Rectal smooth muscle tissue (tissue), 1 donor: ENCODE measurements at regions not wholly inside any gene's neighbourhood (a gene's known extent, or its start where the extent isn't known, plus 50 kb on each side); places are given as distances from the start of the nearest gene placed in this dataset.
"Not testable (repeated sequence)": the region's sequence is repeated elsewhere in the genome, so short reads cannot be mapped to it uniquely, and the experiment has no call there.

Experiments used
- H3K27ac ChIP-seq: one replicate; pipeline ENCODE4 v1.7.0; 2013; ENCODE audit warnings: low read depth, low read length, inconsistent platforms
- H3K27me3 ChIP-seq: one replicate; pipeline ENCODE4 v1.7.0; 2013; ENCODE audit warnings: low read length; ENCODE audit not compliant: control insufficient read depth, insufficient read depth
- H3K36me3 ChIP-seq: one replicate; pipeline ENCODE4 v1.7.0; 2013; ENCODE audit warnings: low read length; ENCODE audit not compliant: control insufficient read depth, insufficient read depth
- H3K4me1 ChIP-seq: one replicate; pipeline ENCODE4 v1.7.0; 2013; ENCODE audit warnings: low read length; ENCODE audit not compliant: control insufficient read depth, insufficient read depth
- H3K4me3 ChIP-seq: one replicate; pipeline ENCODE4 v1.7.0; 2013; ENCODE audit warnings: low read length
- H3K9ac ChIP-seq: one replicate; pipeline ENCODE4 v1.7.0; 2013; ENCODE audit warnings: low read length

GRCh38 chr14:47921133-47921532 lies 245.7 kb upstream of the MDGA2 start:
- H3K27me3 ChIP-seq, result no peaks in the 10 kb centered on the region
- H3K9ac ChIP-seq, result no peak overlapping the region
- H3K4me1 ChIP-seq, result no peaks in the 10 kb centered on the region
- H3K36me3 ChIP-seq, result no peaks in the 10 kb centered on the region
- H3K27ac ChIP-seq, result no peak overlapping the region
- H3K4me3 ChIP-seq, result no peak overlapping the region

DNA sequence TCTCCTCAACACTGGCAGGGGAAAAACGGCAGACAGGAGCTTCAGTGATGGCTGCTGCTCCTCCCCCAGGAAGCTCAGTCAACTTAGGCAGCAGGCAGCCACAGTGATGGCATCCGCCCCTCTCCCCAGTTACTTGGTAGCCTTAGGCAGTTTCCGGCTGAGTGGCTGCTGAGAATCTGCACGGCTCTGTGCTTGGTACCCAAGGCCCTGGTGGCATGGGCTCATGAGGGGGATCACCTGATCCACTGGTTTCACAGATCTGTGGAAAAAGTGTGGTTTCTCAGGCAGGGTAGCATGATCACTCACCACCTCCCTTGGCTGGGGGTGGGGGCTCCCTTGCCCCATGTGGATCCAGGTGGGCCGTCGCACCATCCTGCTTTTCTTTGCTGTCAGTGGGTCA lies 244.6 kb upstream of the MDGA2 start:
- Histone ChIP-seq H3K36me3 (no peaks in the 10 kb centered on the region), H3K9ac (no peak overlapping the region), H3K27me3 (no peaks in the 10 kb centered on the region), H3K4me1 (no peaks in the 10 kb centered on the region), H3K4me3 (no peak overlapping the region), H3K27ac (no peak overlapping the region)

DNA sequence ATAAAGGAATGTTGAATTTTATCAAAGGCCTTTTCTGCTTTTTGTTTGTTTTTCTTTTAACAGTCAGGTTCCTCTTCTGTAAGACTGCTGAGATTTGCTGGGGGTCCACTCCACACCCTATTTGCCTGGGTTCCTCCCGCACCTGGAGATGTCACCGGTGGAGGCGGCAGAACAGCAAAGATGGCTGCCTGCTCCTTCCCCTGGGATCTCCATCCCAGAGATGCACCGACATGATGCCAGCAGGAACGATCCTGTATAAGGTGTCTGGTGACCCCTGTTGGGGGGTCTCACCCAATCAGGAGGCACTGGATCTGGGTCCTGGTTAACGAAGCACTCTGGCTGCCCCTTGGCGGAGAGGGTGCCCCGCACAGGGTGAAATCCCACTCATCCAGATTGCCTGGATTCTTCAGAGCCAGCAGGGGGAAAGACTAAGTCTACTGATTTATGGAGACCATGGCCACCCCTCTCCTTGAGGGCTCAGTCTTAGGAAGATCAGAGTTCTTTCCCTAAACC lies 244.0 kb upstream of the MDGA2 start:
- Histone ChIP-seq H3K4me3 (no peak overlapping the region), H3K9ac (no peak overlapping the region)

DNA sequence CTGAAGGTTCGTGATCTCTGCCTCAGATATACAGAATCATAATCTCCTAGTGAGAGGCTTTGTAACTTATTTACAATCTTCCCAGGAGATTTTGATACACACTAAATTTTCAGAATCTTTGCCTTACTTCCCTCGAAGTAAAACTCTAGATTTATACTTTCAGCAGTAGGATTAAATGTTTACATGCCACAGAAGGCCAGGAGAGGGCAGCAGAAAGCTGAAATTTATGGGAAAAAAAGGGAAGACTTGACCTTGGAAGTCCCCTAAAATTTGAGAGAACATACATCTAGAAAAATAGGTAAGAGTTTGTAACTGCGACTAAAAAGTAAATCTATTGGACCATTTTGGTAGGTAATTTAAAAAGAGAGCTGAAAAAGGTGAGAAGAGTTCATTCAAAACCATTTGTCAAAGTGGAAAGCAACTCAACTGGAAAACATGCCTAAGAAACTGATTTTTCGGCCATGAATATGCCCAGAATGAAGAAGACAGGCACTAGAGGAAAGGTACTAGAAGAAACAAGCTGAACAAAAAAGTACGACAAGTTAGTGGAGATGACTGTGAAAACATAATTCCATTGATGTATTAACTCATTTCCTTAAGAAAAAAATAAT lies 242.0 kb upstream of the MDGA2 start:
- H3K27me3 ChIP-seq, result no peaks in the 10 kb centered on the region
- H3K27ac ChIP-seq, result no peak overlapping the region
- H3K4me1 ChIP-seq, result no peaks in the 10 kb centered on the region
- H3K36me3 ChIP-seq, result no peaks in the 10 kb centered on the region
- H3K4me3 ChIP-seq, result no peak overlapping the region
- no peak overlapping the region for H3K9ac ChIP-seq

More for the DNA sequence above, 244.0 kb upstream of the MDGA2 start:
- Histone ChIP-seq H3K4me1 (no peaks in the 10 kb centered on the region), H3K27me3 (no peaks in the 10 kb centered on the region), H3K27ac (no peak overlapping the region), H3K36me3 (no peaks in the 10 kb centered on the region)

GRCh38 chr14:47901141-47901540 lies 225.7 kb upstream of the MDGA2 start:
- not testable (repeated sequence) for H3K27ac ChIP-seq, H3K9ac ChIP-seq, H3K4me1 ChIP-seq, H3K4me3 ChIP-seq, H3K36me3 ChIP-seq, H3K27me3 ChIP-seq

DNA sequence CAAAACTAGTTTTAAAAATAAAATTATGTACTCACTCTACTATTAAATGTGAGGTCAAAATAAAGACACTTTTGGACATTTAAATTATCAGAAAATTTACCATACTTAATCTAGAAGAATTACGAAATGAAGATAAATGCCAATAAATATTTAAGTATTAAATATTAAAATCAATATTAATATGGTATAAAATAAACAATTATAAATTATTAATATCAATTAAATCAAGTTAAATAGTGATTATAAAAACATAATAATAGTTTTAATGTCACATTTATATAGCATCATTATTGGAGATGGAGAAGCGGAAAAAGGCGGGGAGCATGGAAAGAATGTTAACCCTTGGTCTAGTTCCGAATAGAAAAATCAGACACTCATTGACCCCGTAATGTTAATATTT lies 224.3 kb upstream of the MDGA2 start:
- no peaks in the 10 kb centered on the region for H3K36me3 ChIP-seq
- no peaks in the 10 kb centered on the region for H3K27me3 ChIP-seq
- H3K4me1 ChIP-seq, result no peaks in the 10 kb centered on the region
- no peak overlapping the region for H3K27ac ChIP-seq
- H3K9ac ChIP-seq, result no peak overlapping the region
- no peak overlapping the region for H3K4me3 ChIP-seq

GRCh38 chr14:47874350-47874749 lies 198.9 kb upstream of the MDGA2 start:
- no peak overlapping the region for H3K9ac ChIP-seq
- H3K4me1 ChIP-seq, result no peaks in the 10 kb centered on the region
- no peaks in the 10 kb centered on the region for H3K27me3 ChIP-seq
- no peak overlapping the region for H3K4me3 ChIP-seq
- H3K36me3 ChIP-seq, result no peaks in the 10 kb centered on the region
- H3K27ac ChIP-seq, result no peak overlapping the region

- H3K4me1 ChIP-seq, result no peaks in the 10 kb centered on the region
- H3K36me3 ChIP-seq, result no peaks in the 10 kb centered on the region
- H3K4me3 ChIP-seq, result no peak overlapping the region
- H3K9ac ChIP-seq, result no peak overlapping the region
- H3K27me3 ChIP-seq, result no peaks in the 10 kb centered on the region
- H3K27ac ChIP-seq, result no peak overlapping the region
These were observed 197.2 kb upstream of the MDGA2 start for GRCh38 chr14:47872588-47872987.

DNA sequence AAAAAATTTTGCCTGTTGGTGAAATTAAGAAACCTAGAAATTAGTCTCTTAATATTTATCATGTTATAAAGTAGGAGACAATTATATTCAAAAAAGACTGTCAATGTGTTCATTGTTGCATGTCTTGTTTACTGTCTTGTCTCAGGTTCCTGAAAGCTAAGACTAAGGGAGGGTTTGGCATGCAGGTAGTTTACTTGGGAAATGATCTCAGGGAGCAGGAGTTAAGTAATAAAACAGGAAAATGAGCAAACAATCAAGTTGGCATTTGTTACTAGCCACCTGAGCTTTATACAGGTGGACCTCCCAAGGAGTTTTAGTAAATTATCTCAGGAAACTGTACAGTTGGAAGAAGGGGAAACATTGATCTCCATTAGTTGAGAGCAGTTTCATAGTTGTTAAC lies 188.0 kb upstream of the MDGA2 start:
- Histone ChIP-seq H3K27ac (no peak overlapping the region), H3K9ac (no peak overlapping the region), H3K27me3 (no peaks in the 10 kb centered on the region), H3K4me3 (no peak overlapping the region), H3K36me3 (no peaks in the 10 kb centered on the region), H3K4me1 (no peaks in the 10 kb centered on the region)

GRCh38 chr14:47857646-47858045 lies 182.2 kb upstream of the MDGA2 start:
- Histone ChIP-seq H3K4me3 (no peak overlapping the region), H3K9ac (no peak overlapping the region), H3K36me3 (no peaks in the 10 kb centered on the region), H3K27me3 (no peaks in the 10 kb centered on the region), H3K4me1 (no peaks in the 10 kb centered on the region), H3K27ac (no peak overlapping the region)

GRCh38 chr14:47852278-47852677 lies 176.9 kb upstream of the MDGA2 start:
- H3K36me3 ChIP-seq, result no peaks in the 10 kb centered on the region
- H3K4me3 ChIP-seq, result no peak overlapping the region
- no peak overlapping the region for H3K9ac ChIP-seq
- H3K27me3 ChIP-seq, result no peaks in the 10 kb centered on the region
- no peak overlapping the region for H3K27ac ChIP-seq
- H3K4me1 ChIP-seq, result no peaks in the 10 kb centered on the region

GRCh38 chr14:47846008-47846407 lies 170.6 kb upstream of the MDGA2 start:
- Histone ChIP-seq H3K9ac (no peak overlapping the region), H3K27ac (no peak overlapping the region), H3K4me1 (no peaks in the 10 kb centered on the region), H3K36me3 (no peaks in the 10 kb centered on the region), H3K4me3 (no peak overlapping the region), H3K27me3 (no peaks in the 10 kb centered on the region)

DNA sequence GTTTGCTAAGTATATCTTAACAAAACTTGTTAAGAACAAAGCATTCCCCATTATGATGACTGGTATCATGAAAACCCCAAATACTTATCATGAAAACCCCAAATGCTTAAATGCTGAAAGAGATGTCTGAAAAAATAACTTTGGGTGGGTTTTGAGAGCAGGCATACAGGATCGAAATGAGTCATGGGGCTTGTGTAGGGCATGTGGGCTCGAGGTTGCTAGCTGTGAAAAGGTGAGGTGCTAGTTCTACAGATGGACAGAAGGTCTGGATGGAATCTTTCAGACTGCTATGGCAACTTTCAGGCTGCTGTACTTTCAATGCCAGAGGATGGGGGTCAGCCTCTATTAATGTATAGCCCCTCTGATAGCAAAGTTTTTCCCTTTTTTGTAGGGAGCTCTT lies 167.8 kb upstream of the MDGA2 start:
- no peaks in the 10 kb centered on the region for H3K27me3 ChIP-seq
- no peaks in the 10 kb centered on the region for H3K4me1 ChIP-seq
- H3K27ac ChIP-seq, result no peak overlapping the region
- no peaks in the 10 kb centered on the region for H3K36me3 ChIP-seq
- no peak overlapping the region for H3K9ac ChIP-seq
- no peak overlapping the region for H3K4me3 ChIP-seq
